ENCODE measurements at regions not wholly inside any gene's neighbourhood (a gene's known extent, or its start where the extent isn't known, plus 50 kb on each side); places are given as distances from the start of the nearest gene placed in this dataset.

- TF ChIP-seq CTCF (IDR thresholded peaks at IDR 0.05; ENCODE audit: low read depth, low read length): no peak
- no peak overlapping the region for H3K4me3 ChIP-seq (ENCODE audit: low read depth, low read length)
Observed at GRCh38 chr3:194748225-194748624, 62.5 kb downstream of the FAM43A start.

- no peak for TF ChIP-seq CTCF (IDR thresholded peaks at IDR 0.05; ENCODE audit: low read depth, low read length)
- no peak overlapping the region for H3K4me3 ChIP-seq (ENCODE audit: low read depth, low read length)
Observed at GRCh38 chr3:194749631-194750490, 64.2 kb downstream of the FAM43A start.

GRCh38 chr3:194750491-194750828 is 64.8 kb downstream of the FAM43A start:
- TF ChIP-seq CTCF (IDR thresholded peaks at IDR 0.05; ENCODE audit: low read depth, low read length): no peak
- H3K4me3 ChIP-seq (ENCODE audit: low read depth, low read length): no peak overlapping the region

- TF ChIP-seq CTCF (IDR thresholded peaks at IDR 0.05; ENCODE audit: low read depth, low read length): no peak
- H3K4me3 ChIP-seq (ENCODE audit: low read depth, low read length): no peak overlapping the region
Observed at GRCh38 chr3:194755671-194756459, 70.2 kb downstream of the FAM43A start.

GRCh38 chr3:194756460-194756779 is 70.7 kb downstream of the FAM43A start:
- TF ChIP-seq CTCF (IDR thresholded peaks at IDR 0.05; ENCODE audit: low read depth, low read length): no peak

GRCh38 chr3:194756791-194757325 is 71.2 kb downstream of the FAM43A start:
- no peak overlapping the region for H3K4me3 ChIP-seq (ENCODE audit: low read depth, low read length)
- TF ChIP-seq CTCF (IDR thresholded peaks at IDR 0.05; ENCODE audit: low read depth, low read length): no peak

More at GRCh38 chr3:194756460-194756779, 70.7 kb downstream of the FAM43A start:
- H3K4me3 ChIP-seq (ENCODE audit: low read depth, low read length): no peak overlapping the region

GRCh38 chr3:194757647-194758061 is 72.0 kb downstream of the FAM43A start:
- no peak for TF ChIP-seq CTCF (IDR thresholded peaks at IDR 0.05; ENCODE audit: low read depth, low read length)
- no peak overlapping the region for H3K4me3 ChIP-seq (ENCODE audit: low read depth, low read length)
